ENCODE measurements at regions not wholly inside any gene's neighbourhood (a gene's known extent, or its start where the extent isn't known, plus 50 kb on each side); places are given as distances from the start of the nearest gene placed in this dataset.

- TF ChIP-seq, protein P1, sequence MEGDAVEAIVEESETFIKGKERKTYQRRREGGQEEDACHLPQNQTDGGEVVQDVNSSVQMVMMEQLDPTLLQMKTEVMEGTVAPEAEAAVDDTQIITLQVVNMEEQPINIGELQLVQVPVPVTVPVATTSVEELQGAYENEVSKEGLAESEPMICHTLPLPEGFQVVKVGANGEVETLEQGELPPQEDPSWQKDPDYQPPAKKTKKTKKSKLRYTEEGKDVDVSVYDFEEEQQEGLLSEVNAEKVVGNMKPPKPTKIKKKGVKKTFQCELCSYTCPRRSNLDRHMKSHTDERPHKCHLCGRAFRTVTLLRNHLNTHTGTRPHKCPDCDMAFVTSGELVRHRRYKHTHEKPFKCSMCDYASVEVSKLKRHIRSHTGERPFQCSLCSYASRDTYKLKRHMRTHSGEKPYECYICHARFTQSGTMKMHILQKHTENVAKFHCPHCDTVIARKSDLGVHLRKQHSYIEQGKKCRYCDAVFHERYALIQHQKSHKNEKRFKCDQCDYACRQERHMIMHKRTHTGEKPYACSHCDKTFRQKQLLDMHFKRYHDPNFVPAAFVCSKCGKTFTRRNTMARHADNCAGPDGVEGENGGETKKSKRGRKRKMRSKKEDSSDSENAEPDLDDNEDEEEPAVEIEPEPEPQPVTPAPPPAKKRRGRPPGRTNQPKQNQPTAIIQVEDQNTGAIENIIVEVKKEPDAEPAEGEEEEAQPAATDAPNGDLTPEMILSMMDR (IDR thresholded peaks at IDR 0.05): no peak
- TF ChIP-seq POLR2A (IDR thresholded peaks at IDR 0.05; ENCODE audit: low read depth) (no peak), EP300 (IDR thresholded peaks at IDR 0.05) (no peak)
Measured at GRCh38 chr3:72505539-72506405, 342.5 kb downstream of the SHQ1 start.

Measured in esophagus muscularis mucosa (tissue), 4 donors.